ENCODE measurements at regions not wholly inside any gene's neighbourhood (a gene's known extent, or its start where the extent isn't known, plus 50 kb on each side); places are given as distances from the start of the nearest gene placed in this dataset.

GRCh38 chr11:115699326-115699725 is 195.1 kb upstream of the CADM1 start (continued):
- TF ChIP-seq, protein P1, sequence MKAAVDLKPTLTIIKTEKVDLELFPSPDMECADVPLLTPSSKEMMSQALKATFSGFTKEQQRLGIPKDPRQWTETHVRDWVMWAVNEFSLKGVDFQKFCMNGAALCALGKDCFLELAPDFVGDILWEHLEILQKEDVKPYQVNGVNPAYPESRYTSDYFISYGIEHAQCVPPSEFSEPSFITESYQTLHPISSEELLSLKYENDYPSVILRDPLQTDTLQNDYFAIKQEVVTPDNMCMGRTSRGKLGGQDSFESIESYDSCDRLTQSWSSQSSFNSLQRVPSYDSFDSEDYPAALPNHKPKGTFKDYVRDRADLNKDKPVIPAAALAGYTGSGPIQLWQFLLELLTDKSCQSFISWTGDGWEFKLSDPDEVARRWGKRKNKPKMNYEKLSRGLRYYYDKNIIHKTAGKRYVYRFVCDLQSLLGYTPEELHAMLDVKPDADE (IDR thresholded peaks at IDR 0.05): no peak
- TF ChIP-seq ZNF114 (CRISPR knock-in tag; IDR thresholded peaks at IDR 0.05): no peak
- TF ChIP-seq JUNB (IDR thresholded peaks at IDR 0.05; ENCODE audit: unreplicated experiment): no peak
- TF ChIP-seq, protein P2, sequence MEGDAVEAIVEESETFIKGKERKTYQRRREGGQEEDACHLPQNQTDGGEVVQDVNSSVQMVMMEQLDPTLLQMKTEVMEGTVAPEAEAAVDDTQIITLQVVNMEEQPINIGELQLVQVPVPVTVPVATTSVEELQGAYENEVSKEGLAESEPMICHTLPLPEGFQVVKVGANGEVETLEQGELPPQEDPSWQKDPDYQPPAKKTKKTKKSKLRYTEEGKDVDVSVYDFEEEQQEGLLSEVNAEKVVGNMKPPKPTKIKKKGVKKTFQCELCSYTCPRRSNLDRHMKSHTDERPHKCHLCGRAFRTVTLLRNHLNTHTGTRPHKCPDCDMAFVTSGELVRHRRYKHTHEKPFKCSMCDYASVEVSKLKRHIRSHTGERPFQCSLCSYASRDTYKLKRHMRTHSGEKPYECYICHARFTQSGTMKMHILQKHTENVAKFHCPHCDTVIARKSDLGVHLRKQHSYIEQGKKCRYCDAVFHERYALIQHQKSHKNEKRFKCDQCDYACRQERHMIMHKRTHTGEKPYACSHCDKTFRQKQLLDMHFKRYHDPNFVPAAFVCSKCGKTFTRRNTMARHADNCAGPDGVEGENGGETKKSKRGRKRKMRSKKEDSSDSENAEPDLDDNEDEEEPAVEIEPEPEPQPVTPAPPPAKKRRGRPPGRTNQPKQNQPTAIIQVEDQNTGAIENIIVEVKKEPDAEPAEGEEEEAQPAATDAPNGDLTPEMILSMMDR (conservative IDR thresholded peaks at IDR 0.05; ENCODE audit: low read depth in 2 of 2): no peak
- no peak for TF ChIP-seq EZH2 (IDR thresholded peaks at IDR 0.05; ENCODE audit: low read depth, unreplicated experiment)
- TF ChIP-seq REST (IDR thresholded peaks at IDR 0.05; ENCODE audit: unreplicated experiment): no peak
- no peak for TF ChIP-seq STAT1 (IDR thresholded peaks at IDR 0.05; ENCODE audit: unreplicated experiment)
- no peak for TF ChIP-seq POLR2AphosphoS5 (IDR thresholded peaks at IDR 0.05; ENCODE audit: low read depth)
- TF ChIP-seq ZNF331 (CRISPR knock-in tag; IDR thresholded peaks at IDR 0.05; ENCODE audit: low read depth): no peak
- no peak for TF ChIP-seq CREB1 (CRISPR knock-in tag; IDR thresholded peaks at IDR 0.05; ENCODE audit: low read depth)

GRCh38 chr11:115698243-115698642 is 194.0 kb upstream of the CADM1 start:
- DNase-seq (ENCODE audit: low spot score) (no peak), ATAC-seq (no peak)
- H3K36me3 ChIP-seq (ENCODE audit: insufficient read depth): no peaks in the 10 kb centered on the region
- H3K79me2 ChIP-seq (replicated peaks; ENCODE audit: insufficient read depth): no peaks in the 10 kb centered on the region
- H3K27ac Mint-ChIP-seq: no peak overlapping the region
- H3K36me3 Mint-ChIP-seq (ENCODE audit: low read depth): peaks cover 3% of the 10 kb centered on the region; the same call in 1 of the 3 replicates
- H4K20me1 ChIP-seq (replicated peaks; ENCODE audit: insufficient read depth): no peaks in the 10 kb centered on the region
- H3K27me3 ChIP-seq (ENCODE audit: insufficient read depth): no peaks in the 10 kb centered on the region
- H3K4me1 ChIP-seq (ENCODE audit: insufficient read depth): no peaks in the 10 kb centered on the region
- H2AFZ ChIP-seq: no peak overlapping the region
- TF ChIP-seq NANOG (IDR thresholded peaks at IDR 0.05; ENCODE audit: borderline replicate concordance) (no peak), ZNF331 (CRISPR knock-in tag; IDR thresholded peaks at IDR 0.05; ENCODE audit: low read depth) (no peak), POLR2AphosphoS5 (IDR thresholded peaks at IDR 0.05; ENCODE audit: low read depth) (no peak), EZH2phosphoT487 (IDR thresholded peaks at IDR 0.05; ENCODE audit: unreplicated experiment) (no peak), STAT1 (IDR thresholded peaks at IDR 0.05; ENCODE audit: unreplicated experiment) (no peak)
- no peak overlapping the region for H3K4me3 Mint-ChIP-seq
- peaks cover 3% of the 10 kb centered on the region for H3K9me3 Mint-ChIP-seq
- no peaks in the 10 kb centered on the region for H3F3A ChIP-seq (replicated peaks; ENCODE audit: low read depth)
- no peak overlapping the region for H3K27ac ChIP-seq (ENCODE audit: low read depth)
- no peaks in the 10 kb centered on the region for H3K9me2 ChIP-seq (ENCODE audit: insufficient read depth)
- peaks cover 5% of the 10 kb centered on the region for H3K27me3 Mint-ChIP-seq (ENCODE audit: insufficient read depth, low read depth, poor library complexity)
- peaks cover 19% of the 10 kb centered on the region for H3K4me1 Mint-ChIP-seq
- no peak overlapping the region for H3K4me3 ChIP-seq
- H3K4me2 ChIP-seq: no peak overlapping the region
